HG02642 (cell line): ENCODE measurements at regions not wholly inside any gene's neighbourhood (a gene's known extent, or its start where the extent isn't known, plus 50 kb on each side); places are given as distances from the start of the nearest gene placed in this dataset.

Experiments
- ATAC-seq: cut with Tn5 transposase; IDR thresholded peaks from one replicate; pipeline ENCODE4 v1.9.1; 2021; ENCODE audit warnings: mild to moderate bottlenecking; ENCODE audit not compliant: unreplicated experiment, poor library complexity

DNA sequence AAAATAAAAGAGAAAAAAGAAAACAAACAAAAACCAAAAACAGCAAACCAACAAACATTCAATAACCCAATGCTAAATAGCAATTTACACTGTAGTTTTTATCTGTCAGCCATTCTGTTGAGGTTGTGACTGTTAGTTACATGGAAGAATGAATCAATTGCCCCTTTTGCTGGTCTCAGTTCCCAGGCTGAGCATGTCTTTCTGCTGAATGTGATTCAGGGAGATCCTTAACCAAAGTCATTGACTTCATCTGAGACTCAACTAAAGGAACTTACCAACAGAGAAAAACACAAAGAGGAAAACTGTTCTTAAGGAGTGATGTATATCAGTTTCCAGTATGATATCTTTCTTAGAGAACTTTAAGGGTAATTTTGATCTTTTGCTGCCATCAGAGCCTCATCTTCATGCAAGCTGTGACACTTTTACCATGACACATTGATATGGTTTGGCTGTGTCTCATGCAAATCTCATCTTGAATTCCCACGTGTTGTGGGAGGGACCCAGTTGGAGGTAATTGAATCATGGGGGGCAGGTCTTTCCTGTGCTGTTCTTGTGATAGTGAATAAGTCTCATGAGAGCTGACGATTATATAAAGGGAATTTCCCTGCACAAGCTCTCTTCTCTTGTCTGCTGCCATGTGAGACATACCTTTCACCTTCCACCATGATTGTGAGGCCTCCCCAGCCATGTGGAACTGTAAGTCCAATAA, 469.8 kb downstream of the KIF20B start:
- no peak for ATAC-seq

DNA sequence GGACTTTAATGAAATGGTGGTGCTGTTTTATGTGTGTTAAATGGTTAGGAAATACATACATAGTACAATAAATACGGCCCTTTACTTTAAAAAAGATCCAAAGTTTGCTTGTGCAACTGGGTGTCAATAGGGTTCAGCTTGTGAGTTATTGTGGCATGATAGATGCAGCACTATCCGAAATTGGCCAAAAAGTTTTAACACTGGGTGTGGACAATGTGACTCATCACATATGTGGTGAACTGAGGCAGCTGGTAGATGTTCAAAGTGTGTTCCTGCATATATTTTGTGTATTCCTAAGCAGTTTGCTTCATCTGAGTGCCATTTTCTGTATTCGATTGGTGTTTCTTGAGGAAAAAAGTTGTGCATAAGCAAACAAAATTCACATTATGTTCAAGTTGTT, 473.1 kb downstream of the KIF20B start:
- ATAC-seq, result no peak

DNA sequence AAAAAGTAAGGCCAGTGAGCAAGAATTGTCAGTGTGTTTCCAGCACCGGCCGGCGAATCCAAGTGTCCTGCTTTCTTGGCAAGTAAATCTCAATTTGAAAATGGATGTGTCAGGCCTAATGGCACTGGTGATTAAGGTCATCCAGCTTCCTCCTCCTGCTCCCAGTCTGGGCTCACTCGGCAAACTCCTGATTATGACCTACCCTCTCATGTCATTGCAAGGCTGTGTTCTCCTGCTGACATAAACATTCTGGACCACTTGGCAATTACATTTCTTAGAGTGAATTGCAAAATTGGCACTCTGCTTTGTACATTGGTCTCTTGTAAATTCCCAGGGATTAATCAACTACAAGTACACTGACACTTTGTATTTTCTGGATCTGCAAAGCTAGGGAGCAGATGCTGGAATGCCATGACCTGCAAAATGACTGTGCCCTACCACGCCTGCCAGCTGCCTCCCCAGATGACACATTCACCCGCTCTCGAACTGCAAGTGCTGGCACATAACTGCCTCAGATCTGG, 473.8 kb downstream of the KIF20B start:
- ATAC-seq, result no peak

DNA sequence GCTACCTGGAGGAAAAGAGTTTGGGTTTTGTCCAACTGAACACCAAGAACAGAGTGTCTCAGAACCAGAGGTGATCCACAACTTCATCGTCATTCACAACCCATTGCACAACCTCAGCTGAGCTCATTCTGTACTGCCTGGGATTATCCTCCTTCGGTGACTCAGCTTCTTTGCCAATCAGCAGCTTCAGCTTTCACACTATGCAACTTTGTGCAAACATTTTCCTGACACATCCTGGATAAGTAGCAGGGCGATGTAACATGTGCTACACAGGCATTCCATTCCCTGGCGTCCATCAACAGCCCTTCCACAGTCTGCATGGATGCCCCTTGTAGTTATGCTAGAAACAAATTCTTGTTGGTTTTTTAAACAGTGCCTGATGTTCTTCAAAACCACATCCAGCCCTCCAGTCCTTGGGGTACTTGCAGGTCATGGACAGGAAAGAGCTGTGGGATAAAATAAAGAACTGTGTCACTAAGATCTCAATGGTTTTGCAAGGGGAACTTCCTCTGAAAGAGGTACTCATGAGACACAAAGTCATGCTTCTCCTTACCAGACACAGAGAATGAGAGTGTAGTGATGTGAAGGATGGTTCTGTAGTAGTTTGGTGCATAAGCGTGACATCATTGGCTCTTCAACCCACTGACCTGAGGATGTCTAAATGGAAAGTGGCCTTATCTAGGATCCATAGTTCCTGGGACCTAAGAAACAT, 478.5 kb downstream of the KIF20B start:
- ATAC-seq, result no peak

DNA sequence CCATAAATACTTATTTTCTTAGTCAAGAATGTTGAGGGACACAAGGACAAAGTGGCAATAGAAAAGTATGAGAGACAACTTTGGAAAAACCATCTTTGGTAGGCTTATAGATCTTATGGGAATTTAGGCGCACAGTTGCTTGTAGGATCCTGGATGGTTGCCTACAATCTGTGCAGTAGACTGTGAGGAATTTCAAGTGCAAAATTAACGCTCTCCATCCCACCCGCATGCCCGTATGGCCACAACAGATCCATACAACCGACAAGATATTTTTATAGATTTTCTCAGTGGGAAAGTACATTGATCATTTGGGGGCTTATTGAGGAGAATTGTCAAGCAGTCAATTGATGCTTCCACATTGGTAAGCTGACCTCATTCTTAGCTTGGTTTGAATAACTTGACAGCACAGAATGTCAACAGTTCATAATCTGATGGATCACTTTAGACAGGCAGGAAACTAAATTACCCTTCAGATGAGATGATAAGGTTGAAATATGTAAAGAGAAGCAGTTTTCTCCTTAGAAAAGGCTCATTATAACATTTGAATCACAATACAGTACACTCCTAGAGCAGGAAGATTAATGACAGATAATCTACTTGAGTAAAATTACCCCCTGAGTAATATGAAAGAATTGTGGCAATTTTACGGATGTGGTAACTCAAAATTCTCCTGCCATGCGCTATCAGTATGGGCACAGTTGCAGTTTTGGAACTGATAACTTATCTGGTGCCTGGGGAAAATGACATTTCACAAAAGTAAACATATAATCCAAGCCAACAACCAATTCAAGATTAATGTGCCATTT, 479.7 kb downstream of the KIF20B start:
- ATAC-seq, result no peak

DNA sequence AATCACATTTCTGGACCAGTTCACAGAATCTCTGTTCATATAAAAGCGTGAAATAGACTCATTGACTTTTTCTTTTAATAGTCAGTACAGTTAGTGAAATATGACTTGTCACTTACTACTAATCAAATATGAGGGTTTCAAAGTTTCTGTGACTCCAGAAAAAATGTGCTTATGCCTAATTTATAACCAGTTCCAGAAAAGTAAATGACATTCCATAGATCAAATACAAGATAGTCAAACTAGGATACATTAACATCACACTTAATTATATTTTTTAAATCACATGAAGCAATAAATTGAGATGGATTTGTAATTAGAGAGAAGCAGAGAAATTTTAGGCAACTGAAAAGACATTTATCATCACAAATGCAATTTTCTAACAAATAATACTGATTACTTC, 491.4 kb downstream of the KIF20B start:
- ATAC-seq, result no peak

DNA sequence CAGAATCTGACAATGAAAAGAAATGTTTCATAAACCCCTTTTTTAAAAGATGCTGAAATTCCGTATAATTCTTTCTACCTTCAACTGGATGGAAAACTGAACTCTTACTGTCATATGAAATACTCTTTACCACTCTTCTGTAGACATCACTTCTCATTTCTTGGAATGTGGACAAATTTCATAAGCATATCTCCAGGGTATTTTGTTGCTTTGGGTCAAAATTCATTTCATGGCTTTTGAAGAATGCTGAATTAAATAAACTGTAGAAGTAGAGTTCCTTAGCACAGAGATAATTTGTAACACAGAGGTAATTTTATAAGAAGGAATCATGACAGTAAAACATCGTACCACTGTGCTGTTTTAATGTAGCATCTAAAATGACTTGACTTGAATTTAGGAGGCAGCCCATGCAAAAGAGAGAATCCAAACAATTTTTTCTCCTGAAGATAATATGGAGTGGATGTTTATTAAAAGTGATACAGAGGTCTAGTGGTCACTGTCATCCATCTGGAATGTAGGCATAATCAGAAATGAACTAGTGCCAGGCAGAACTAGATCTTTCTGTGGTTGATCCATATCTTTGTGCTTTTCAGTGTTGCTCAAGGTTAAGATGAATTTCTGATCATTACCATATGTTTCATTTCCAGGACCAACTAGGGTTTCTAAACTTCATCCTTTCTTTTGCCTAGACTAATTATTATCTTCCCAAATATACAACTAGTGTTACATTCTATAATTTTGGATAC, 492.0 kb downstream of the KIF20B start:
- no peak for ATAC-seq

DNA sequence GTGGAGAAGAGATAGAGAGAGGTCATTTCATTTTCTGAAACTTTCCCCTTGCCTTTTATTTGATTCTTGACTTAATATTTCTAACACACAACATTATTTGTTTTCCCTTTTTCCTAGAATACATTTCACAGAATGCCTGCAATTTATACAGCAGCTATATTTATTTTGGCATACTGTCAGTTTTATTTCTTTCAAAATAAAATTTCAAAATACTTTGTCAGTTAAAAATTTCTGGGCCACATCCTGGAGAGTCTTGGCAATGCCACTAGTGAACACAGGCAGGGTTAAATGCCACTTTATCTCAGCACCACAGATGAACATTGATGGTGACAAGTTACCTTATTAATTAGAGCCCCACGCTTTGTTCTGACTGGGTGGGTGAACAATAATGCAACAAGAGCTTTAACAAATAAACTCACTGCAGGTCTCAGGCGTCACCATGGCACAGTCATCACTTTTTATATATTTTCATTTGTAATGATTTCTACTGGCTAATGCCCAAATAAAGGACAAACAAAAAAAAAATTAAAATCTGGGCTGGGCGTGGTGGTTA, 494.0 kb downstream of the KIF20B start:
- ATAC-seq, result no peak

DNA sequence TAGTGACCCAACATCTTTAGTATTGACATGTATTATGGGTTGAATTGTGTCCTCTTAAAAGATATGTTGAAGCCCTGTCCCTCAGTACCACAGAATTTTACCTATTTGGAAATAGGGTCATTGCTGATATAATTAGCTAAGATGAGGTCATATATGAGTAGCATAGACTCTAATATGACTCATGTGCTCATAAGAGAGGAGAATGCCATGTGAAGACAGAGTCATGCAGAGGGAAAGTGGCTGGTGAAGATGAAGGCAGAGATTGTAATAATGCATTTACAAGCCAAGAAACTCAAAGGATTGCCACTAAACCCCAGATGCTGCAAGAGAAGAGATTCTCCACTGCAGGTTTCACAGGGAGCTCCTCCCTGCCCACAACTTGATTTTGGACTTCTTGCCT, 496.4 kb downstream of the KIF20B start:
- no peak for ATAC-seq

- no peak for ATAC-seq
Observed at GRCh38 chr10:90199093-90199492, 497.7 kb downstream of the KIF20B start.

GRCh38 chr10:90199513-90199912, 498.1 kb downstream of the KIF20B start:
- ATAC-seq, result no peak

- no peak for ATAC-seq
Observed at GRCh38 chr10:90204131-90204955, 503.0 kb downstream of the KIF20B start.

GRCh38 chr10:90204956-90205314, 503.5 kb downstream of the KIF20B start:
- no peak for ATAC-seq

GRCh38 chr10:90205340-90205739, 503.9 kb downstream of the KIF20B start:
- ATAC-seq, result no peak

DNA sequence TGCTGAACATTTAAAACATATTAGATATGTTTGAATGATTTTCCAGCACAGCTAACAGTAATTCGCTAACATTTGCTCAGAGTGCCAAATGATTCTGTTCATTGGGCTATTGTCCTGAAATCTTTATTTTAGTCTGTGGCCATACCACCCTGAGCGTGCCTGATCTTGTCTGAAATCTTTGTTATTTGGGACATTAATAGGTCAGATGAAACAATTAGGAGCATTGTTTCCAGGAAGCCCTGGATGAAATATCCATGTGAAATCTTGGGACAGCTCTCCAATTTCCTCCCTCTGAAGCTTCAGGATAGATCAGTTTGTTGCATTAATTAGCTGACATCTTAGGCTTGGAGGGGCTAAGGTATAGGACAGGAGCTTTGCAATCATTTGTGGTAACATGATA, 512.0 kb downstream of the KIF20B start:
- ATAC-seq, result no peak

GRCh38 chr10:90218846-90219245, 517.5 kb downstream of the KIF20B start:
- ATAC-seq, result no peak

DNA sequence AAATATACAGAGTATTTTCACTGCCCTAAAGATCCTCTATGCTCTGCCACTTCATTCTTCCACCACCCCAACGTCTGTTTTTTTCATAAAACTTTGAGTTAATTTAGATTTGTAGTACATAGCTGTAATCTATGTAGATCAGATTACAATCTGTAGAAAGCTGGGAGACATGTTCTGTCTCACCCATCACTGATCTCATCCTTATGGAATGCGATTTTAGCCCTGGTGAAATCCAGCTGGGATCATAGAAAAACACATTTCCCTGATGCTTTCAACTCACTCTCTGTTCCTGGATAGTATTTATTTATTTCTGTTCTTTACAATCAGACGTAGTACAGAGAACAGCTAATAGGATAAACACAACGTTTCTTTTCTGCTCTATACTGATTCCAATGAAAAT, 521.0 kb downstream of the KIF20B start:
- no peak for ATAC-seq

- ATAC-seq, result no peak
Observed at GRCh38 chr10:90222939-90223338, 521.5 kb downstream of the KIF20B start.
